ENCODE measurements at regions not wholly inside any gene's neighbourhood (a gene's known extent, or its start where the extent isn't known, plus 50 kb on each side); places are given as distances from the start of the nearest gene placed in this dataset.
A peak's percentile ranks its signal among the peaks of the same experiment; 100 is the strongest.

DNA sequence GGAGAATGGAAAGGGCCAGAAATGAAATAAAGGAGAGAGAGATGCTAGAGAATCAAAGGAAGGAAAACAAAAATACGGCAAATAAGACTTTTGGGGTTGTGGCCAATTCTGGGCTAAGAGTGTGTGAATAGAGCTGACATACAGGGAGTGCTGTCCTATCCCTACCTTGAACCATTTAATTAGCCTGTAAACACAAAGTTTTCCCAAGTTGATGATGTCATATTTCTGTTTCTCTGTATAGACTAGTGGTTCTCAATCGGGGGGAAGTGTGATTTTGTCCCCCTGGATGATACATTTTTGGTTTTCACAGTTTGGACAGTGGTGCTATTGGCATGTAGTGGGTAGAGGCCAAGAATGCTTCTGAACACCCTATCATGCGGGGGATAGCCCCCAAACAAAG, 148.8 kb downstream of the ACTR3 start:
- H3K27me3 ChIP-seq (replicated peaks in 1 of 2; ENCODE audit: control insufficient read depth in 2 of 2, insufficient read depth in 2 of 2, low read length in 1 of 2): peaks cover 0 to 2% of the 10 kb centered on the region in 2 experiments; a peak in 1 of 4 replicates
- intact Hi-C loops (cut with micrococcal nuclease; ENCODE audit: unreplicated experiment) (no loop called here), in situ Hi-C loops (cut with MboI) (no loop called here)
- BruUV-seq (replicated peaks): no TSS peak
- FAIRE-seq (no peak), ATAC-seq (no peak), DNase-seq (ENCODE audit: low read depth, low spot score) (no peak)
- SMC1A ChIA-PET (ENCODE audit: uncharacterized antibody, unreplicated experiment): interaction anchor here (1.3 kb wide), 1 partner anchor 9 kb away, joined by 4 read pairs; no protein-coding TSS in a partner anchor
- no peaks in the 10 kb centered on the region for H3K36me3 ChIP-seq (ENCODE audit: control insufficient read depth in 2 of 2, insufficient read depth in 2 of 2, low read length in 1 of 2)
- no peak overlapping the region for H3K27ac ChIP-seq (ENCODE audit: control insufficient read depth, insufficient read depth)
- no peak overlapping the region for H2AFZ ChIP-seq (ENCODE audit: control insufficient read depth, low read depth, low read length)
- RAD21 ChIA-PET (ENCODE audit: unreplicated experiment): no interaction called here
- no peaks in the 10 kb centered on the region for H3K79me2 ChIP-seq (ENCODE audit: control insufficient read depth, insufficient read depth, low read length)
- POLR2A ChIA-PET: no interaction called here
- TF ChIP-seq SUZ12 (IDR thresholded peaks at IDR 0.05; ENCODE audit: unreplicated experiment): no peak
- no peak for TF ChIP-seq GATAD2B (conservative IDR thresholded peaks at IDR 0.05; ENCODE audit: low read depth)
- 0 out of 2 replicates have a peak, but pooled peaks have one; percentile 16 for TF ChIP-seq ATF7 (IDR thresholded peaks at IDR 0.05; ENCODE audit: low read depth)
- TF ChIP-seq, protein P1, sequence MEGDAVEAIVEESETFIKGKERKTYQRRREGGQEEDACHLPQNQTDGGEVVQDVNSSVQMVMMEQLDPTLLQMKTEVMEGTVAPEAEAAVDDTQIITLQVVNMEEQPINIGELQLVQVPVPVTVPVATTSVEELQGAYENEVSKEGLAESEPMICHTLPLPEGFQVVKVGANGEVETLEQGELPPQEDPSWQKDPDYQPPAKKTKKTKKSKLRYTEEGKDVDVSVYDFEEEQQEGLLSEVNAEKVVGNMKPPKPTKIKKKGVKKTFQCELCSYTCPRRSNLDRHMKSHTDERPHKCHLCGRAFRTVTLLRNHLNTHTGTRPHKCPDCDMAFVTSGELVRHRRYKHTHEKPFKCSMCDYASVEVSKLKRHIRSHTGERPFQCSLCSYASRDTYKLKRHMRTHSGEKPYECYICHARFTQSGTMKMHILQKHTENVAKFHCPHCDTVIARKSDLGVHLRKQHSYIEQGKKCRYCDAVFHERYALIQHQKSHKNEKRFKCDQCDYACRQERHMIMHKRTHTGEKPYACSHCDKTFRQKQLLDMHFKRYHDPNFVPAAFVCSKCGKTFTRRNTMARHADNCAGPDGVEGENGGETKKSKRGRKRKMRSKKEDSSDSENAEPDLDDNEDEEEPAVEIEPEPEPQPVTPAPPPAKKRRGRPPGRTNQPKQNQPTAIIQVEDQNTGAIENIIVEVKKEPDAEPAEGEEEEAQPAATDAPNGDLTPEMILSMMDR (IDR thresholded peaks at IDR 0.05 in 2 of 3, conservative IDR thresholded peaks at IDR 0.05 in 1 of 3; ENCODE audit: control insufficient read depth in 2 of 3, extremely low read depth in 1 of 3, insufficient read depth in 1 of 3, low read depth in 3 of 3, low read length in 3 of 3): no peak
- TF ChIP-seq SMARCA5 (IDR thresholded peaks at IDR 0.05): no peak
- H3K9ac ChIP-seq (ENCODE audit: control insufficient read depth, insufficient read depth, low read length): no peak overlapping the region
- H4K20me1 ChIP-seq (ENCODE audit: control insufficient read depth, insufficient read depth): no peaks in the 10 kb centered on the region
- H3K9me3 ChIP-seq (replicated peaks; ENCODE audit: control insufficient read depth, insufficient read depth, low read length): no peaks in the 10 kb centered on the region
- no peak overlapping the region for H3K4me2 ChIP-seq (ENCODE audit: control insufficient read depth, insufficient read depth)
- WGBS (ENCODE audit: insufficient coverage, insufficient replicate concordance, low lambda C conversion rate, missing lambda C conversion rate): 17% methylated on average over 3 of the region's 3 CpGs
- CTCF ChIA-PET: no interaction called here
- H3K4me1 ChIP-seq (ENCODE audit: control insufficient read depth, insufficient read depth, low read length): no peaks in the 10 kb centered on the region
- no peak overlapping the region for H3K4me3 ChIP-seq

DNA sequence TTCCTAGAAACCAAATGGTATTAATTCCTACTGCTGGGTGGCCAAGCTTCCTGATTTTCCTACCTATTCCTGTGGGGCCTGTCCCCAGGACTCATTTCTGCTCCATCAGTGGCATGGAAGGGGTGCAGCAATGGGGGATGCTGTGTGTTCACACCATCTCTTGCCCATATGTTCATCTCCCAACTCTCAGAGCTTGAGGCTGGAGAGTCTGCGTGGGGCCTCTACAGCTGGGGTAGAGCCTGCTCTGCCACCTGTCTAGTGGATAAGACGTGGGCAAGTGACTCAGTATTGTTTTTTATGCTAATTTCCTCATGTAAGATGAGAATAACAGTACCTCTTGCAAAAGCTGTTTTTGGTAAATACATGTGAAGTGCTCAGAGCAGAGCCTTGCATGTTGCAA, 149.8 kb downstream of the ACTR3 start:
- H3K27ac ChIP-seq (ENCODE audit: control insufficient read depth, insufficient read depth): no peak overlapping the region
- no peaks in the 10 kb centered on the region for H3K9me3 ChIP-seq (replicated peaks; ENCODE audit: control insufficient read depth, insufficient read depth, low read length)
- ChIA-PET CTCF (no interaction called here), POLR2A (no interaction called here), SMC1A (ENCODE audit: uncharacterized antibody, unreplicated experiment) (no interaction called here), RAD21 (ENCODE audit: unreplicated experiment) (no interaction called here)
- WGBS (ENCODE audit: insufficient coverage, insufficient replicate concordance, low lambda C conversion rate, missing lambda C conversion rate): 33% methylated on average over 2 of the region's 2 CpGs
- H3K36me3 ChIP-seq (ENCODE audit: control insufficient read depth in 2 of 2, insufficient read depth in 2 of 2, low read length in 1 of 2): no peaks in the 10 kb centered on the region
- no peak overlapping the region for H3K9ac ChIP-seq (ENCODE audit: control insufficient read depth, insufficient read depth, low read length)
- H2AFZ ChIP-seq (ENCODE audit: control insufficient read depth, low read depth, low read length): no peak overlapping the region
- no peak overlapping the region for H3K4me3 ChIP-seq
- ATAC-seq: no peak
- H3K4me1 ChIP-seq (ENCODE audit: control insufficient read depth, insufficient read depth, low read length): no peaks in the 10 kb centered on the region
- intact Hi-C loops (cut with micrococcal nuclease; ENCODE audit: unreplicated experiment): no loop called here
- H3K27me3 ChIP-seq (replicated peaks in 1 of 2; ENCODE audit: control insufficient read depth in 2 of 2, insufficient read depth in 2 of 2, low read length in 1 of 2): peaks cover 0 to 2% of the 10 kb centered on the region in 2 experiments; a peak in 1 of 4 replicates
- H3K4me2 ChIP-seq (ENCODE audit: control insufficient read depth, insufficient read depth): no peak overlapping the region
- H4K20me1 ChIP-seq (ENCODE audit: control insufficient read depth, insufficient read depth): no peaks in the 10 kb centered on the region
- H3K79me2 ChIP-seq (ENCODE audit: control insufficient read depth, insufficient read depth, low read length): no peaks in the 10 kb centered on the region
- no peak for DNase-seq (ENCODE audit: low read depth, low spot score)
- no peak for FAIRE-seq
- BruUV-seq (replicated peaks): no TSS peak
- in situ Hi-C loops (cut with MboI): no loop called here
- TF ChIP-seq, protein P2, sequence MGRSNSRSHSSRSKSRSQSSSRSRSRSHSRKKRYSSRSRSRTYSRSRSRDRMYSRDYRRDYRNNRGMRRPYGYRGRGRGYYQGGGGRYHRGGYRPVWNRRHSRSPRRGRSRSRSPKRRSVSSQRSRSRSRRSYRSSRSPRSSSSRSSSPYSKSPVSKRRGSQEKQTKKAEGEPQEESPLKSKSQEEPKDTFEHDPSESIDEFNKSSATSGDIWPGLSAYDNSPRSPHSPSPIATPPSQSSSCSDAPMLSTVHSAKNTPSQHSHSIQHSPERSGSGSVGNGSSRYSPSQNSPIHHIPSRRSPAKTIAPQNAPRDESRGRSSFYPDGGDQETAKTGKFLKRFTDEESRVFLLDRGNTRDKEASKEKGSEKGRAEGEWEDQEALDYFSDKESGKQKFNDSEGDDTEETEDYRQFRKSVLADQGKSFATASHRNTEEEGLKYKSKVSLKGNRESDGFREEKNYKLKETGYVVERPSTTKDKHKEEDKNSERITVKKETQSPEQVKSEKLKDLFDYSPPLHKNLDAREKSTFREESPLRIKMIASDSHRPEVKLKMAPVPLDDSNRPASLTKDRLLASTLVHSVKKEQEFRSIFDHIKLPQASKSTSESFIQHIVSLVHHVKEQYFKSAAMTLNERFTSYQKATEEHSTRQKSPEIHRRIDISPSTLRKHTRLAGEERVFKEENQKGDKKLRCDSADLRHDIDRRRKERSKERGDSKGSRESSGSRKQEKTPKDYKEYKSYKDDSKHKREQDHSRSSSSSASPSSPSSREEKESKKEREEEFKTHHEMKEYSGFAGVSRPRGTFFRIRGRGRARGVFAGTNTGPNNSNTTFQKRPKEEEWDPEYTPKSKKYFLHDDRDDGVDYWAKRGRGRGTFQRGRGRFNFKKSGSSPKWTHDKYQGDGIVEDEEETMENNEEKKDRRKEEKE (IDR thresholded peaks at IDR 0.05): no peak
- TF ChIP-seq, protein P3, sequence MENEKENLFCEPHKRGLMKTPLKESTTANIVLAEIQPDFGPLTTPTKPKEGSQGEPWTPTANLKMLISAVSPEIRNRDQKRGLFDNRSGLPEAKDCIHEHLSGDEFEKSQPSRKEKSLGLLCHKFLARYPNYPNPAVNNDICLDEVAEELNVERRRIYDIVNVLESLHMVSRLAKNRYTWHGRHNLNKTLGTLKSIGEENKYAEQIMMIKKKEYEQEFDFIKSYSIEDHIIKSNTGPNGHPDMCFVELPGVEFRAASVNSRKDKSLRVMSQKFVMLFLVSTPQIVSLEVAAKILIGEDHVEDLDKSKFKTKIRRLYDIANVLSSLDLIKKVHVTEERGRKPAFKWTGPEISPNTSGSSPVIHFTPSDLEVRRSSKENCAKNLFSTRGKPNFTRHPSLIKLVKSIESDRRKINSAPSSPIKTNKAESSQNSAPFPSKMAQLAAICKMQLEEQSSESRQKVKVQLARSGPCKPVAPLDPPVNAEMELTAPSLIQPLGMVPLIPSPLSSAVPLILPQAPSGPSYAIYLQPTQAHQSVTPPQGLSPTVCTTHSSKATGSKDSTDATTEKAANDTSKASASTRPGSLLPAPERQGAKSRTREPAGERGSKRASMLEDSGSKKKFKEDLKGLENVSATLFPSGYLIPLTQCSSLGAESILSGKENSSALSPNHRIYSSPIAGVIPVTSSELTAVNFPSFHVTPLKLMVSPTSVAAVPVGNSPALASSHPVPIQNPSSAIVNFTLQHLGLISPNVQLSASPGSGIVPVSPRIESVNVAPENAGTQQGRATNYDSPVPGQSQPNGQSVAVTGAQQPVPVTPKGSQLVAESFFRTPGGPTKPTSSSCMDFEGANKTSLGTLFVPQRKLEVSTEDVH (IDR thresholded peaks at IDR 0.05; ENCODE audit: low read depth, partially characterized antibody): no peak
- no peak for TF ChIP-seq CBFB (IDR thresholded peaks at IDR 0.05; ENCODE audit: low read depth)
- TF ChIP-seq KLF5 (IDR thresholded peaks at IDR 0.05; ENCODE audit: partially characterized antibody): no peak
- TF ChIP-seq RCOR1 (conservative IDR thresholded peaks at IDR 0.05; ENCODE audit: low read depth, low read length): no peak
- no peak for TF ChIP-seq IKZF2 (IDR thresholded peaks at IDR 0.05)
- no peak for TF ChIP-seq IRF4 (IDR thresholded peaks at IDR 0.05; ENCODE audit: low read depth, low read length)
